HCT116 (cell line): ENCODE measurements at regions not wholly inside any gene's neighbourhood (a gene's known extent, or its start where the extent isn't known, plus 50 kb on each side); places are given as distances from the start of the nearest gene placed in this dataset.

Source experiments
- ATAC-seq: fragments of 200-7000 bp; cut with Tn5 transposase; 2 replicates; pipeline ENCODE4 v1.9.1; 2020; ENCODE audit warnings: mild to moderate bottlenecking, moderate library complexity
- BruUV-seq: library from RNA; stranded (reverse); fragments of 400-500 nt; replicated peaks from 2 replicates; lab custom pipeline; 2021; lab: Mats Ljungman, UMichigan
- CTCF ChIA-PET: fragments of 300-600 bp; sonication (Branson Sonifier 250); formaldehyde crosslinking; loops from one replicate; lab custom pipeline; 2021; ENCODE audit warnings: antibody characterized with exemption; lab: Charles Lee
- POLR2A ChIA-PET: fragments of 300-600, 350-600 bp; sonication (Branson Sonifier 250); formaldehyde crosslinking; loops from one replicate; lab custom pipeline; 2021; ENCODE audit warnings: antibody characterized with exemption; lab: Charles Lee
- RAD21 ChIA-PET, 2 experiments: fragments of 300-600 bp; sonication (Branson Sonifier 250); formaldehyde crosslinking; loops; one replicate each; lab custom pipeline; 2023; ENCODE audit warnings: low total read pairs in 2 of 2; ENCODE audit not compliant: uncharacterized antibody in 2 of 2, unreplicated experiment in 2 of 2, low non-redundant PET in 1 of 2; lab: Charles Lee
- DNase-seq: peaks from one replicate; pipeline ENCODE4 v3.0.0-alpha.2; 2010; ENCODE audit warnings: low read depth, low spot score
- H2AFZ ChIP-seq: fragments of 200-600 bp; shearing (Covaris generic), sonication (generic); 2 replicates; pipeline ENCODE4 v1.6.1; 2017; ENCODE audit warnings: low read depth, mixed run types, mixed read lengths, antibody characterized with exemption, low read length; ENCODE audit not compliant: poor library complexity, severe bottlenecking
- H3K27ac ChIP-seq: 2 replicates; pipeline ENCODE4 v1.5.1; 2012; ENCODE audit warnings: low read depth, low read length
- H3K27me3 ChIP-seq: fragments of 200-600 bp; sonication (generic); 2 replicates; pipeline ENCODE4 v1.6.1; 2016; ENCODE audit warnings: mixed run types, low read length, mixed read lengths; ENCODE audit not compliant: insufficient read depth
- H3K36me3 ChIP-seq, 2 experiments: fragments of 200-500 bp in 1 of 2; fragments of 200-600 bp in 1 of 2; sonication (Bioruptor generic) in 1 of 2; sonication (generic) in 1 of 2; 2 replicates each; pipeline versions ENCODE4 v1.5.1 to v1.6.1; 2014 to 2016; ENCODE audit warnings: low read length in 2 of 2, inconsistent platforms in 1 of 2, mixed read lengths in 1 of 2, mixed run types in 1 of 2; ENCODE audit not compliant: insufficient read depth in 2 of 2, control insufficient read depth in 1 of 2
- H3K4me1 ChIP-seq, 2 experiments: fragments of 200-600 bp in 1 of 2; sonication (generic) in 1 of 2; 2 replicates each; pipeline versions ENCODE4 v1.5.1 to v1.6.1; 2012 to 2017; ENCODE audit warnings: low read length in 2 of 2, inconsistent platforms in 1 of 2, mild to moderate bottlenecking in 1 of 2, mixed read lengths in 1 of 2, mixed run types in 1 of 2, moderate library complexity in 1 of 2; ENCODE audit not compliant: insufficient read depth in 2 of 2, control insufficient read depth in 1 of 2
- H3K4me2 ChIP-seq: fragments of 200-600 bp; sonication (generic); 2 replicates; pipeline ENCODE4 v1.6.1; 2017; ENCODE audit warnings: mixed run types, low read length, mixed read lengths
- H3K4me3 ChIP-seq, 2 experiments: fragments of 200-600 bp in 1 of 2; sonication (generic) in 1 of 2; replicated peaks in 1 of 2; 2 replicates each; pipeline ENCODE4 v1.5.1; 2011 to 2016; ENCODE audit warnings: low read length in 2 of 2, control low read depth in 1 of 2, low read depth in 1 of 2, mild to moderate bottlenecking in 1 of 2, mixed read lengths in 1 of 2, mixed run types in 1 of 2
- H3K79me2 ChIP-seq: fragments of 200-600 bp; sonication (generic); 2 replicates; pipeline ENCODE4 v1.6.1; 2017; ENCODE audit warnings: mild to moderate bottlenecking, mixed run types, low read length, moderate library complexity, mixed read lengths; ENCODE audit not compliant: insufficient read depth
- H3K9ac ChIP-seq: fragments of 200-600 bp; sonication (generic); 2 replicates; pipeline ENCODE4 v1.6.1; 2016; ENCODE audit warnings: low read length, mixed read lengths
- H3K9me2 ChIP-seq: fragments of 200-600 bp; sonication (generic), shearing (Covaris generic); 2 replicates; pipeline ENCODE4 v1.6.1; 2017; ENCODE audit warnings: mixed run types, mild to moderate bottlenecking, moderate library complexity; ENCODE audit not compliant: insufficient read depth
- H3K9me3 ChIP-seq, 2 experiments: fragments of 200-500 bp in 1 of 2; fragments of 200-600 bp in 1 of 2; sonication (Bioruptor generic) in 1 of 2; sonication (generic) in 1 of 2; 2 replicates each; pipeline ENCODE4 v1.6.1; 2014 to 2017; ENCODE audit warnings: low read length in 2 of 2, mixed read lengths in 2 of 2, inconsistent platforms in 1 of 2, low read depth in 1 of 2, mild to moderate bottlenecking in 1 of 2, mixed run types in 1 of 2, moderate library complexity in 1 of 2; ENCODE audit not compliant: control insufficient read depth in 1 of 2, insufficient read depth in 1 of 2
- H4K20me1 ChIP-seq: fragments of 200-600 bp; sonication (generic), shearing (Covaris generic); 2 replicates; pipeline ENCODE4 v1.6.1; 2017; ENCODE audit warnings: mixed run types, mild to moderate bottlenecking, moderate library complexity; ENCODE audit not compliant: insufficient read depth
- ATF3 ChIP-seq: IDR thresholded peaks from 2 replicates; pipeline ENCODE4 v1.6.1; 2012
- CEBPB ChIP-seq: IDR thresholded peaks from 2 replicates; pipeline ENCODE4 v1.6.1; 2012; ENCODE audit warnings: low read depth
- CTCF ChIP-seq, 3 experiments: fragments of 200-600 bp in 1 of 3; sonication (generic) in 1 of 3; IDR thresholded peaks in 2 of 3; conservative IDR thresholded peaks in 1 of 3; 2 replicates each; pipeline ENCODE4 v1.5.1; 2012 to 2017; ENCODE audit warnings: low read depth in 2 of 3, low read length in 2 of 3, antibody characterized with exemption in 1 of 3, borderline replicate concordance in 1 of 3, control low read depth in 1 of 3, mild to moderate bottlenecking in 1 of 3, mixed read lengths in 1 of 3, mixed run types in 1 of 3, moderate library complexity in 1 of 3; ENCODE audit not compliant: insufficient read depth in 1 of 3
- EGR1 ChIP-seq: IDR thresholded peaks from 2 replicates; pipeline ENCODE4 v1.6.1; 2012; ENCODE audit warnings: low read depth
- ELF1 ChIP-seq: IDR thresholded peaks from 2 replicates; pipeline ENCODE4 v1.6.1; 2012; ENCODE audit warnings: low read depth, borderline replicate concordance
- FOSL1 ChIP-seq: IDR thresholded peaks from 2 replicates; pipeline ENCODE4 v1.6.1; 2012; ENCODE audit warnings: low read depth
- MAX ChIP-seq: IDR thresholded peaks from 2 replicates; pipeline ENCODE4 v1.6.1; 2012
- POLR2AphosphoS5 ChIP-seq: IDR thresholded peaks from 2 replicates; pipeline ENCODE4 v1.6.1; 2011; ENCODE audit warnings: mild to moderate bottlenecking, low read depth, low read length, moderate library complexity
- REST ChIP-seq: IDR thresholded peaks from 2 replicates; pipeline ENCODE4 v1.6.1; 2012; ENCODE audit warnings: low read depth
- YY1 ChIP-seq: IDR thresholded peaks from 2 replicates; pipeline ENCODE4 v1.6.1; 2011; ENCODE audit warnings: low read length, low read depth, moderate library complexity, mild to moderate bottlenecking; ENCODE audit not compliant: insufficient replicate concordance; ENCODE audit errors: extremely low read depth
- ZBTB33 ChIP-seq: IDR thresholded peaks from 2 replicates; pipeline ENCODE4 v1.6.1; 2011; ENCODE audit warnings: mild to moderate bottlenecking, low read length, moderate library complexity; ENCODE audit not compliant: insufficient replicate concordance; ENCODE audit errors: extremely low read depth
- intact Hi-C: fragments of 100-400 bp; cut with micrococcal nuclease; formaldehyde crosslinking; loops from 2 replicates; pipeline ENCODE4 v1.10.0; 2022

- H3K4me3 ChIP-seq: no peak overlapping the region
- no peaks in the 10 kb centered on the region for H3K9me3 ChIP-seq
- H3K27me3 ChIP-seq: no peaks in the 10 kb centered on the region
- POLR2A ChIA-PET: no interaction called here
- no peak overlapping the region for H3K27ac ChIP-seq
- CTCF ChIA-PET: no interaction called here
- H3K9ac ChIP-seq: no peak overlapping the region
- no peaks in the 10 kb centered on the region for H3K79me2 ChIP-seq
- no TSS peak for BruUV-seq
- TF ChIP-seq CEBPB: no peak
- TF ChIP-seq FOSL1: no peak
- no peak for TF ChIP-seq MAX
- H4K20me1 ChIP-seq: no peaks in the 10 kb centered on the region
- intact Hi-C loops: no loop called here
- no peaks in the 10 kb centered on the region for H3K4me1 ChIP-seq
- H3K36me3 ChIP-seq: no peaks in the 10 kb centered on the region
- H2AFZ ChIP-seq: no peak overlapping the region
- DNase-seq: no peak
- no peak for ATAC-seq
- RAD21 ChIA-PET: no interaction called here
- H3K4me2 ChIP-seq: no peak overlapping the region
- H3K9me2 ChIP-seq: no peaks in the 10 kb centered on the region
These were observed 199.0 kb upstream of the FAR2 start for GRCh38 chr12:28950049-28950448.

GRCh38 chr12:28951935-28952334 is 197.1 kb upstream of the FAR2 start:
- H3K4me3 ChIP-seq: no peak overlapping the region
- ATAC-seq: no peak
- H2AFZ ChIP-seq: no peak overlapping the region
- intact Hi-C loops: no loop called here
- H3K36me3 ChIP-seq: no peaks in the 10 kb centered on the region
- H3K79me2 ChIP-seq: no peaks in the 10 kb centered on the region
- CTCF ChIA-PET: no interaction called here
- POLR2A ChIA-PET: no interaction called here
- H3K9me2 ChIP-seq: no peaks in the 10 kb centered on the region
- H3K27me3 ChIP-seq: no peaks in the 10 kb centered on the region
- H3K4me1 ChIP-seq: no peaks in the 10 kb centered on the region
- RAD21 ChIA-PET: no interaction called here
- no peaks in the 10 kb centered on the region for H3K9me3 ChIP-seq
- no peak overlapping the region for H3K4me2 ChIP-seq
- no peak overlapping the region for H3K27ac ChIP-seq
- H4K20me1 ChIP-seq: no peaks in the 10 kb centered on the region
- no TSS peak for BruUV-seq
- DNase-seq: no peak
- no peak overlapping the region for H3K9ac ChIP-seq
- TF ChIP-seq CTCF (IDR thresholded peaks at IDR 0.05 in 2 of 3, conservative IDR thresholded peaks at IDR 0.05 in 1 of 3; ENCODE audit: borderline replicate concordance in 1 of 3, insufficient read depth in 1 of 3, low read depth in 2 of 3, low read length in 2 of 3): no peak
- TF ChIP-seq CEBPB: no peak
- TF ChIP-seq ELF1: no peak
- TF ChIP-seq FOSL1: no peak
- TF ChIP-seq ATF3: no peak
- TF ChIP-seq ZBTB33: no peak
- no peak for TF ChIP-seq MAX
- no peak for TF ChIP-seq EGR1
- TF ChIP-seq REST: no peak
- no peak for TF ChIP-seq POLR2AphosphoS5
- no peak for TF ChIP-seq YY1
